Stimulated activated CD8-positive, alpha-beta memory T cell treated with anti-CD3 and anti-CD28 coated beads, Interleukin-4, amount 100 ng/mL, for 24 hours (primary cell): ENCODE measurements at regions not wholly inside any gene's neighbourhood (a gene's known extent, or its start where the extent isn't known, plus 50 kb on each side); places are given as distances from the start of the nearest gene placed in this dataset.

Experiments
- DNase-seq: peaks from one replicate; pipeline ENCODE4 v3.0.0-alpha.2; 2020; ENCODE audit warnings: low read depth

- DNase-seq: no peak
Measured at GRCh38 chr2:152974146-152974545, 255.7 kb downstream of the ARL6IP6 start.

- no peak for DNase-seq
Measured at GRCh38 chr2:152971685-152972084, 253.3 kb downstream of the ARL6IP6 start.

DNA sequence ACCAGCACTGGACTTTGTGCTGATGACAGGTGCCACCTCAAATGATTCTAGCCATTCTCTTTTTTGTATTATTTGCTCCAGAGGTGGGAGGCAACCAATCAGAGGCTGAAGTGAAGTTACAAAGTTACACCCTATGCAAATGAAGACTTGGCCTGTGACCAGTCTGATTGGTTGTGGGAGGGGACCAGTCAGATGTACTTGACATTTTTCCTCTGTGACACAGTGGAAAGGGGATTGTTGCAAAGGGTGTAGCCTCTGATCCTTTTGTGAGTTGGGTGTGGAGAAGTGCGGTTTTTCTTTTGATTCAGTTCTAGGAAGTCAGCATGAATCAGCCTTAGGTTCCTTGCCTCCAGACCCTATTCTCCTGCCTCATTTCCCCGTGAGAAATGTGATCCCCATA is 244.0 kb downstream of the ARL6IP6 start:
- no peak for DNase-seq

DNA sequence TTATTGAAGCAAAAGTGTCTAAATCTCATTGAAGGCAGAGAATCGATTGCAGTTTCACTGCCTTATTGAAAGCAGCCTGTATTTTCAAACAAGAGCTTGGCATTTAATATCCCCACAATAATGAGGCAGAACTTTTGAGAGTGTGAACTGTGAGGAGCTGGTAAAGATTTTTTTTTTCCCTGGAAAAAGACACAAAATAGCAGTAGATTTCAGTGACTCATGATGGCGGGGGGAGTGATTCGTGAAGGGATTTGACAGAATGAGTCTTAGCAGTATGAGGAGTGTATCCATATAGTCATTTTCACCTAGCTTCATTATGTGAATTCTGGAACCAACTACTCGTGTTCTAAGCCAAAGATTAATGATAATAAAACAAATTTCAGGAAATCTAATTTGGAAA is 242.9 kb downstream of the ARL6IP6 start:
- DNase-seq: no peak

DNA sequence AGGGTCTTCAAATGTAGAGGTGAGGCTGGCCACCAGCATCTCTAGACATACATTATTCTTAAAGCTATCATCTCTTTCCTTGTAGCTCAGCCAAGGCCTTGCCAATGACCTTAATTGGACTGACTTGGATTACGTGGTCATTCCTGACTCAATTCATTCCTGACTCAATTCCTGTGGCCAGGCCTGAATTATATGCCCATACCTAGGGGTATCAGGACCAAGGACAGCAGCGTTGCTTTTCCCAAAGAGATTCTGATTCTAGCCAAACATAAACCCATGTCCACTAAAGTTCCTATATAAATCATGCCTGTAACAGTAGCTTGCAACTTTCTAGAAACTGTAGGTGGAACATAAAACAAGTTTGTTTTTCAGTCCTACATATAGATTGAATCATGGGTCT is 231.7 kb downstream of the ARL6IP6 start:
- DNase-seq: no peak

DNA sequence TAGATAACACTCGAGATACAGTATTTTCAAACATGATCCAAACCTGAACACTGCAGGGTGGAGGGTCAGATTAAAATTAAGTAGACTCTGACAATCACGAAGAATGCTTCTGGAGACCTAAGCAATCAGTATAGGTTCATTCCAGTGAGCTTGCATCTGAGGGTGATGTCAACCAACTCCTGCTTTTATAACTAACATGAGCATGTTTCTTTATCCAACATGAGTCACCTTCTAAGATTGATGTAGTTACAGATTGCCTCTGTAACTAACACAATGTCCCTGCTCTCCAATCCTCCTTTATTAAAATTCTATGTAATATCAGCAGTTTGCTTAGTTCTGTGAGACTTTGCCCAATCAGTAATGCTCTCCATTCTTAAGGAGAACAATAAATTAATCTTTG is 225.7 kb downstream of the ARL6IP6 start:
- DNase-seq: no peak

GRCh38 chr2:152942940-152943440 is 224.6 kb downstream of the ARL6IP6 start:
- no peak for DNase-seq

- DNase-seq: no peak
Measured at GRCh38 chr2:152930501-152930900, 212.1 kb downstream of the ARL6IP6 start.

GRCh38 chr2:152929628-152930027 is 211.2 kb downstream of the ARL6IP6 start:
- DNase-seq: no peak

DNA sequence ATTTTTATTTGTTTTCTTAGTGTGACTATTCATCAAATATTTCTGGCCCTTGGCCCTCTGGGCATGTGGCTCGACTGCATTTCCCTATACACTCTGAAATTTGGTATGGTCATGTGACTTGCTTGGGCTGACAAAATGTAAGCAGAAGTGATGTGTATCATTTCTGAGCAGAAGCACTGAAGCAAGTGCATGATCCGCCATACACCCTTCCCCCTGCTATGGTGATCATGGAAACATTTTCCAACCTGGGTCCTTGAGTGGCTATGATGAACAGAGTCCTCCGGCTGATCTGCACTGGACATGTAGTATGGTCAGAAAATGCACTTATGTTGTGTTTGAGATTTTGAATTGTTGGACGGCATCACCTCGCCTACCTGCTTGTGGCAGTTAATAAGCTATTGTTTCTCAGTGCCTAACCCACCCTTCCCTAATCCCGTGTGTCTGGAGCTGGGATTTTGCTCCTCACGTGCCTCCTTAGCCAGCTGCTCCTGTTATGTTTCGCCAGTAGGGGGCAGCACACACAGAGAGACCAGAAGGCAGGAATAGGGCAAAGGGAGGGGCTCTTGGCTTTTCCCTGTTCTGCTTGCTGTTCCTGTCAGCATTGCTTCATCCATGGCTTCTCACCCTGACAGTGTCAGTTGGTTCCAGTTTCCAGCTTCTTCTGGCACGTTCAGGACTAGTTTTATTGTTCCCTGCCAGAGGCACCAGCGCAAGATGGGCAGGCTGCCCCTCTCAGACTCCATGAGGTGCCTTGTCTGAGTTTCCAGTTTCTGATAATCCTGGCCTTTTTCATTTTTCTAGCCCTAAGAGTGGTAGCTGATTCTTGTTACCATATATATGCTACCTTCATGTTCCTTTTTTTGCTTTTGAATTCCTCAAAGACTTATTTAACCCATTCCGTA is 207.4 kb downstream of the ARL6IP6 start:
- peak; percentile 2 for DNase-seq

DNA sequence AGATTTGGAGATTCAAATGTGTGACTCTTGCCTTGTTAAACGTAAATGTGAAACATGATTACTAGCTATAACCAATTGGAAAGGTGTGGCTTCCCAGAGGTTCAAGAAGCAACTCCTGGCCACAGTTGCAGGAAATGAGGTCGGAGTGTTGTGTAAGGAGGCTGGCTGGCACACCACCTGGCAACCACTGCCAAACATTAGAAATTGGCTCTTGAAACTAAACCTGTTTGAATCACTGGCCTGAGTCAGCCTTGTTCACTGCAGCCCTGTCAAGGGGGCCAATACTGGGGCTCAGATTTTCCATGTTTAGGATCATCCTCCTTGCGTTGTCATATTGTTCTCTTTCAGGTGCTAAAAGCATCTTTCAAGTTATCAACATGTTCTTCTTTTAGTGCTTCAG is 206.3 kb downstream of the ARL6IP6 start:
- DNase-seq: no peak

GRCh38 chr2:152924219-152924618 is 205.8 kb downstream of the ARL6IP6 start:
- DNase-seq: no peak

GRCh38 chr2:152920846-152921245 is 202.4 kb downstream of the ARL6IP6 start:
- DNase-seq: no peak

GRCh38 chr2:152910970-152911369 is 192.6 kb downstream of the ARL6IP6 start:
- DNase-seq: no peak

DNA sequence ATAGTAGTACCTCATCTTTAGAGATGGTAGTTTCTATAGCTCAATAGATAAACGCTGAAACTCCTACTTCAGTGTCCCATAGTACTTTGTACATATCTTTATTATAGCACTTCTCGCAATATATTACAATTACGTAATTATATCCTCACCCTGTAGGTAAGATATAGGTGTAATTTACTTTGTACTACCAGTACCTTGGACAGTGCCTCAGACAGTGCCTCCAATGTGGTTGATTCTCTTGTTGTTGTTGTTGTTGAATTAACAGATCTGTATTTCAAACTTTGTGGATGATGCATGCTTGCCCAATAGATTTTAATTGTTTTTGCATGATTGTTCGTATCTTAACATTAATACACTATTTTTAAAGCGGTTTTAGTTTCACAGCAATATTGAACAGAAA is 188.6 kb downstream of the ARL6IP6 start:
- DNase-seq: no peak

GRCh38 chr2:152894051-152894450 is 175.6 kb downstream of the ARL6IP6 start:
- DNase-seq: no peak

DNA sequence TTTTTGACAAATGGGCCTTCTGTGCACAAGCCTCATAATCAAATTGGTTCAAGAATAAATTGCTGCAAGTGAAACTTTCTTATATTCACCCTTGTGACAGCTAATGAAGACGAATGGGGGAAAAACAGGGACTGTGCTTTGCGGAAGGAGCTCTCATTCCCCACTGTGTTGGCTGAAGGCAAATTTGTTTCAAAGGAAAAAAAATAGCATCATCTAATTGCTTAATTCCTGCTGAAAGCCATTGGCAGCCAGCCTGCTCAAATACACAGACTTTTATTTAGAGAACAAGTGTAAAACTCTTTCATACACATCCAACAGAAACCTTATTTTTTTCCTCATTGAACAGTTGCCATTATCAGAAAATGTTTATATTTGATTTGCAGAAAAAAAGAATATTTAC is 172.3 kb downstream of the ARL6IP6 start:
- DNase-seq: no peak

- no peak for DNase-seq
Measured at GRCh38 chr2:152883951-152884487, 165.6 kb downstream of the ARL6IP6 start.

GRCh38 chr2:152881527-152881926 is 163.1 kb downstream of the ARL6IP6 start:
- no peak for DNase-seq

GRCh38 chr2:152879275-152879674 is 160.9 kb downstream of the ARL6IP6 start:
- DNase-seq: no peak

- DNase-seq: no peak
Measured at GRCh38 chr2:152875701-152876695, 157.6 kb downstream of the ARL6IP6 start.

DNA sequence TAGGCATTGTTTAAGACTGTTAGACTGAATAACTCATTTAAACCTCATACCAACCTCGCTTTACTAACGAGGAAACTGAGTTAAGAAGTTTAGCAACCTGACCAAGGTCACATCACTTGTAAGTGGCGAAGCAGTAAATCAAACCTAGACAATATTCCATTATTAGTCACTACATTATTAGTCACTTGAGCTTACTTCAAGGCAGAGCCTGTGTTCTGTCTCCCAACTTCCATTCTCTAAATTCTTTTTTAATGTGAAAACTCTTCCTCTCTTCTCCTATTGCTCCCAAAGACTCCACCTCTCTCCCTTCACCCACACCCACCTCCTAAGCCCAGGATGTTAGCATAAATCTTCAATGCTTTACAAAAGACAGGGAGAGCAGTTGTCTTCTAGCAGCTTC is 156.5 kb downstream of the ARL6IP6 start:
- no peak for DNase-seq
